SK-N-SH treated with all-trans-retinoic acid at 6 μM for 48 hours (cell line): ENCODE measurements at regions not wholly inside any gene's neighbourhood (a gene's known extent, or its start where the extent isn't known, plus 50 kb on each side); places are given as distances from the start of the nearest gene placed in this dataset.

Experiments used
- ATAC-seq: fragments of 200-7000 bp; cut with Tn5 transposase; 3 replicates; pipeline ENCODE4 v1.9.1; 2020; ENCODE audit warnings: mild to moderate bottlenecking, moderate library complexity
- ARNTL ChIP-seq: fragments of 450-650 bp; formaldehyde crosslinking; IDR thresholded peaks from 2 replicates; pipeline ENCODE4 v1.5.0; 2020; ENCODE audit warnings: low read depth, mild to moderate bottlenecking, moderate library complexity, borderline replicate concordance
- BACH2 ChIP-seq: fragments of 250-450 bp; sonication (Bioruptor Pico); IDR thresholded peaks from 2 replicates; pipeline ENCODE4 v1.9.0; 2021; ENCODE audit warnings: mild to moderate bottlenecking, borderline replicate concordance
- CSDC2 ChIP-seq: fragments of 250-450 bp; sonication (Bioruptor Pico); IDR thresholded peaks from 2 replicates; pipeline ENCODE4 v1.5.0; 2020; ENCODE audit warnings: mild to moderate bottlenecking, moderate library complexity
- ESRRG ChIP-seq: fragments of 250-450 bp; sonication (Bioruptor Pico); IDR thresholded peaks from 2 replicates; pipeline ENCODE4 v1.6.1; 2021; ENCODE audit warnings: mild to moderate bottlenecking
- GLIS3 ChIP-seq: fragments of 250-450 bp; sonication (Bioruptor Pico); IDR thresholded peaks from 2 replicates; pipeline ENCODE4 v1.5.0; 2020; ENCODE audit warnings: mild to moderate bottlenecking, moderate library complexity
- ISL1 ChIP-seq: fragments of 250-450 bp; sonication (Bioruptor Pico); IDR thresholded peaks from 2 replicates; pipeline ENCODE4 v2.1.2; 2022; ENCODE audit warnings: mild to moderate bottlenecking, moderate library complexity
- OSR1 ChIP-seq: fragments of 250-450 bp; sonication (Bioruptor Pico); IDR thresholded peaks from 2 replicates; pipeline ENCODE4 v1.8.0; 2022; ENCODE audit warnings: moderate library complexity, mild to moderate bottlenecking, inconsistent platforms
- PATZ1 ChIP-seq: fragments of 250-450 bp; sonication (Bioruptor Pico); IDR thresholded peaks from 2 replicates; pipeline ENCODE4 v1.8.0; 2020; ENCODE audit warnings: mild to moderate bottlenecking, moderate library complexity, borderline replicate concordance
- POU6F1 ChIP-seq: fragments of 250-450 bp; sonication (Bioruptor Pico); IDR thresholded peaks from 2 replicates; pipeline ENCODE4 v1.8.0; 2021; ENCODE audit warnings: low read depth, mild to moderate bottlenecking, moderate library complexity, borderline replicate concordance
- PPARA ChIP-seq: fragments of 250-450 bp; sonication (Bioruptor Pico); IDR thresholded peaks from 2 replicates; pipeline ENCODE4 v1.5.0; 2020; ENCODE audit warnings: mild to moderate bottlenecking, borderline replicate concordance
- RARB ChIP-seq: fragments of 250-450 bp; sonication (Bioruptor Pico); IDR thresholded peaks from 2 replicates; pipeline ENCODE4 v1.8.0; 2021; ENCODE audit warnings: mild to moderate bottlenecking, moderate library complexity
- SNAI2 ChIP-seq: fragments of 250-450 bp; sonication (Bioruptor Pico); IDR thresholded peaks from 2 replicates; pipeline ENCODE4 v1.5.0; 2020; ENCODE audit warnings: mild to moderate bottlenecking, moderate library complexity
- TCF4 ChIP-seq: fragments of 250-450 bp; sonication (Bioruptor Pico); IDR thresholded peaks from 2 replicates; pipeline ENCODE4 v1.8.0; 2021; ENCODE audit warnings: mild to moderate bottlenecking, moderate library complexity, borderline replicate concordance
- TOX ChIP-seq: fragments of 250-450 bp; sonication (Bioruptor Pico); IDR thresholded peaks from 2 replicates; pipeline ENCODE4 v1.8.0; 2021; ENCODE audit warnings: mild to moderate bottlenecking, moderate library complexity, borderline replicate concordance
- ZC3H10 ChIP-seq: fragments of 250-450 bp; sonication (Bioruptor Pico); IDR thresholded peaks from 2 replicates; pipeline ENCODE4 v1.5.1; 2021; ENCODE audit warnings: mild to moderate bottlenecking, moderate library complexity
- ZFP3 ChIP-seq: fragments of 250-450 bp; sonication (Bioruptor Pico); IDR thresholded peaks from 2 replicates; pipeline ENCODE4 v1.5.0; 2020; ENCODE audit warnings: mild to moderate bottlenecking, moderate library complexity
- ZFP30 ChIP-seq: fragments of 450-650 bp; formaldehyde crosslinking; IDR thresholded peaks from 2 replicates; pipeline ENCODE4 v1.5.0; 2022; ENCODE audit warnings: mild to moderate bottlenecking, moderate library complexity
- ZNF565 ChIP-seq: fragments of 450-650 bp; formaldehyde crosslinking; conservative IDR thresholded peaks from 2 replicates; pipeline ENCODE4 v1.5.0; 2020; ENCODE audit warnings: low read depth, mild to moderate bottlenecking, moderate library complexity
- ZNF70 ChIP-seq: fragments of 450-650 bp; formaldehyde crosslinking; IDR thresholded peaks from 2 replicates; pipeline ENCODE4 v1.5.0; 2020; ENCODE audit warnings: mild to moderate bottlenecking, moderate library complexity
- ZNF8 ChIP-seq: fragments of 450-650 bp; formaldehyde crosslinking; IDR thresholded peaks from 2 replicates; pipeline ENCODE4 v1.5.0; 2020; ENCODE audit warnings: mild to moderate bottlenecking, moderate library complexity
- TF ChIP-seq, protein P1 (sequence below): fragments of 250-450 bp; sonication (Bioruptor Pico); IDR thresholded peaks from 2 replicates; pipeline ENCODE4 v1.5.0; 2020; ENCODE audit warnings: mild to moderate bottlenecking, moderate library complexity
- TF ChIP-seq, protein P2 (sequence below): fragments of 250-450 bp; sonication (Bioruptor Pico); IDR thresholded peaks from 2 replicates; pipeline ENCODE4 v1.5.1; 2020; ENCODE audit warnings: low read depth, mild to moderate bottlenecking, moderate library complexity

DNA sequence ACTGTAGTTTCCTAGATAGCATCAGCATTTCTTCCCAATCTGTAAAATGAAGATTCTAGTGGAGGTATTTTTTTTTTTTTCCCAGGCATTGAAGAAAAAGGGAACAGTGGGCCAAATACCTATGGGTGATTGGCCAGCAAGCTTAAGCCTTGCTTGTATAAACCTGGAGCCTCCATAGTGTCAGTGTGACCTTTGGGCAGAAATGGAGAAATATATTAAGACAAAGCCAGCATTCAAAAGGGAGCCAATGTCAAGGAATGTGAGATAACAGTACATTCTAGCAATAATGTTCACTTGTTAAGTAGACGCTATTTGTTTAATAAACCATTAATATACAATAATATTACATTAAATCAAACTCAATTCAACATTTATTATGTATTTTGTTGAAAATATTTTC is 275.4 kb downstream of the FOXA2 start:
- TF ChIP-seq OSR1 (CRISPR knock-in tag) (no peak), ARNTL (CRISPR knock-in tag) (no peak), TOX (CRISPR knock-in tag) (no peak), ZFP3 (no peak), ZNF70 (no peak), RARB (CRISPR knock-in tag) (no peak), PPARA (no peak), ISL1 (CRISPR knock-in tag) (no peak), TCF4 (CRISPR knock-in tag) (no peak), CSDC2 (no peak)
- TF ChIP-seq, all 23 proteins: peak for 0
- no peak for ATAC-seq

DNA sequence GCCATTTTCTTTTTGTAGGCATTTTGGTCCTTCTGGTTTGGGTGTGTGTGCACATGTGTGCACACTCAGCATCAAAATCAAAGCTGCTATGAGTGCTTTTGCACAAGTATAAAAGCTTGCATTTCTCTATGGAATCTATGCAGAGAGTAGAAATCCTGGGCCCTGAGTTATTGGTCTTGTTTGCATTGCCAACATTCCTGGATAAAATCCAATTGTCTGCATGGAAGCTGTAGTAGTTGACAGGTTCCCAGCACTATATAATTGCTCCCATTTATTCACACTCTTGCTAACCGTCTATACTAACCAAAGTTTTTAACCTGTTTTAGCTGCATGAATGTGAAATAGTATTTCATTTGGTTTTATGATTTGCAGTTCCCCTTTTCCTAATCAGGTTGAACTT is 277.0 kb downstream of the FOXA2 start:
- TF ChIP-seq, protein P1, sequence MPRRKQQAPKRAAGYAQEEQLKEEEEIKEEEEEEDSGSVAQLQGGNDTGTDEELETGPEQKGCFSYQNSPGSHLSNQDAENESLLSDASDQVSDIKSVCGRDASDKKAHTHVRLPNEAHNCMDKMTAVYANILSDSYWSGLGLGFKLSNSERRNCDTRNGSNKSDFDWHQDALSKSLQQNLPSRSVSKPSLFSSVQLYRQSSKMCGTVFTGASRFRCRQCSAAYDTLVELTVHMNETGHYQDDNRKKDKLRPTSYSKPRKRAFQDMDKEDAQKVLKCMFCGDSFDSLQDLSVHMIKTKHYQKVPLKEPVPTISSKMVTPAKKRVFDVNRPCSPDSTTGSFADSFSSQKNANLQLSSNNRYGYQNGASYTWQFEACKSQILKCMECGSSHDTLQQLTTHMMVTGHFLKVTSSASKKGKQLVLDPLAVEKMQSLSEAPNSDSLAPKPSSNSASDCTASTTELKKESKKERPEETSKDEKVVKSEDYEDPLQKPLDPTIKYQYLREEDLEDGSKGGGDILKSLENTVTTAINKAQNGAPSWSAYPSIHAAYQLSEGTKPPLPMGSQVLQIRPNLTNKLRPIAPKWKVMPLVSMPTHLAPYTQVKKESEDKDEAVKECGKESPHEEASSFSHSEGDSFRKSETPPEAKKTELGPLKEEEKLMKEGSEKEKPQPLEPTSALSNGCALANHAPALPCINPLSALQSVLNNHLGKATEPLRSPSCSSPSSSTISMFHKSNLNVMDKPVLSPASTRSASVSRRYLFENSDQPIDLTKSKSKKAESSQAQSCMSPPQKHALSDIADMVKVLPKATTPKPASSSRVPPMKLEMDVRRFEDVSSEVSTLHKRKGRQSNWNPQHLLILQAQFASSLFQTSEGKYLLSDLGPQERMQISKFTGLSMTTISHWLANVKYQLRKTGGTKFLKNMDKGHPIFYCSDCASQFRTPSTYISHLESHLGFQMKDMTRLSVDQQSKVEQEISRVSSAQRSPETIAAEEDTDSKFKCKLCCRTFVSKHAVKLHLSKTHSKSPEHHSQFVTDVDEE (CRISPR knock-in tag): no peak
- TF ChIP-seq PPARA (no peak), ZNF565 (CRISPR knock-in tag) (no peak), RARB (CRISPR knock-in tag) (no peak), ESRRG (CRISPR knock-in tag) (no peak), ZFP3 (no peak), ZNF8 (CRISPR knock-in tag) (no peak), CSDC2 (no peak), ZFP30 (no peak), GLIS3 (CRISPR knock-in tag) (no peak), ZC3H10 (CRISPR knock-in tag) (no peak), BACH2 (CRISPR knock-in tag) (no peak), SNAI2 (no peak)
- TF ChIP-seq, protein P2, sequence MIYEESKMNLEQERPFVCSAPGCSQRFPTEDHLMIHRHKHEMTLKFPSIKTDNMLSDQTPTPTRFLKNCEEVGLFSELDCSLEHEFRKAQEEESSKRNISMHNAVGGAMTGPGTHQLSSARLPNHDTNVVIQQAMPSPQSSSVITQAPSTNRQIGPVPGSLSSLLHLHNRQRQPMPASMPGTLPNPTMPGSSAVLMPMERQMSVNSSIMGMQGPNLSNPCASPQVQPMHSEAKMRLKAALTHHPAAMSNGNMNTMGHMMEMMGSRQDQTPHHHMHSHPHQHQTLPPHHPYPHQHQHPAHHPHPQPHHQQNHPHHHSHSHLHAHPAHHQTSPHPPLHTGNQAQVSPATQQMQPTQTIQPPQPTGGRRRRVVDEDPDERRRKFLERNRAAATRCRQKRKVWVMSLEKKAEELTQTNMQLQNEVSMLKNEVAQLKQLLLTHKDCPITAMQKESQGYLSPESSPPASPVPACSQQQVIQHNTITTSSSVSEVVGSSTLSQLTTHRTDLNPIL (CRISPR knock-in tag): no peak
- ATAC-seq: no peak

GRCh38 chr20:22305381-22305780 is 279.0 kb downstream of the FOXA2 start:
- ATAC-seq: no peak
- TF ChIP-seq OSR1 (CRISPR knock-in tag) (no peak), RARB (CRISPR knock-in tag) (no peak)

- TF ChIP-seq GLIS3 (CRISPR knock-in tag) (no peak), ESRRG (CRISPR knock-in tag) (no peak), TOX (CRISPR knock-in tag) (no peak), POU6F1 (CRISPR knock-in tag) (no peak)
- ATAC-seq: peak; percentile 65
Observed at GRCh38 chr20:22303523-22303922, 280.8 kb downstream of the FOXA2 start.

- no peak for ATAC-seq
- TF ChIP-seq TOX (CRISPR knock-in tag) (no peak), ZNF8 (CRISPR knock-in tag) (no peak), PPARA (no peak), ZNF565 (CRISPR knock-in tag) (no peak), ZNF70 (no peak), ZC3H10 (CRISPR knock-in tag) (no peak), PATZ1 (CRISPR knock-in tag) (no peak), GLIS3 (CRISPR knock-in tag) (no peak), CSDC2 (no peak)
- TF ChIP-seq, protein P1 (CRISPR knock-in tag): no peak
- TF ChIP-seq, protein P2 (CRISPR knock-in tag): no peak
Observed at GRCh38 chr20:22302039-22302438, 282.3 kb downstream of the FOXA2 start.
